ENCODE measurements at regions not wholly inside any gene's neighbourhood (a gene's known extent, or its start where the extent isn't known, plus 50 kb on each side); places are given as distances from the start of the nearest gene placed in this dataset.
A peak's percentile ranks its signal among the peaks of the same experiment; 100 is the strongest.

GRCh38 chr6:113017353-113017752 is 670.2 kb downstream of the RFPL4B start:
- Histone ChIP-seq H3K9ac (no peak overlapping the region), H3K9me2 (no peaks in the 10 kb centered on the region; the same call in 1 of the 2 replicates), H3K27ac (ENCODE audit: low read depth in 2 of 2, low read length in 1 of 2) (peak overlapping the region; percentile 93 to 94), H3K9me3 (no peaks in the 10 kb centered on the region), H3K4me2 (no peak overlapping the region; the same call in 1 of the 2 replicates), H3K4me3 (ENCODE audit: low read depth in 2 of 2, low read length in 1 of 2) (no peak overlapping the region), H3K27me3 (ENCODE audit: insufficient read depth) (no peaks in the 10 kb centered on the region), H2AFZ (ENCODE audit: low read depth) (0 out of 2 replicates have a peak overlapping the region, but pooled peaks have one; percentile 40), H3K79me2 (ENCODE audit: insufficient read depth) (no peaks in the 10 kb centered on the region), H3K36me3 (replicated peaks in 1 of 2; ENCODE audit: control insufficient read depth in 1 of 2, insufficient read depth in 2 of 2, low read length in 1 of 2) (no peaks in the 10 kb centered on the region), H4K20me1 (ENCODE audit: insufficient read depth) (no peaks in the 10 kb centered on the region), H3K4me1 (ENCODE audit: control insufficient read depth in 1 of 2, insufficient read depth in 2 of 2, low read depth in 1 of 2, low read length in 1 of 2) (peaks cover 2 to 21% of the 10 kb centered on the region in 2 experiments), H3F3A (replicated peaks; ENCODE audit: insufficient read depth) (peaks cover 35% of the 10 kb centered on the region)
- ChIA-PET CTCF (interaction anchor here (1.4 kb wide), 1 partner anchor 18 kb away, joined by 3 read pairs; no protein-coding TSS in a partner anchor), POLR2A (no interaction called here)
- peak; percentile 69 for TF ChIP-seq TCF12 (IDR thresholded peaks at IDR 0.05)
- no peak for TF ChIP-seq TEAD4 (IDR thresholded peaks at IDR 0.05; ENCODE audit: borderline replicate concordance, insufficient read depth)
- TF ChIP-seq YY1 (IDR thresholded peaks at IDR 0.05; ENCODE audit: low read depth) = no peak
- 0 out of 2 replicates have a peak, but pooled peaks have one; percentile 3 for TF ChIP-seq JUND (IDR thresholded peaks at IDR 0.05)
- DNase-seq = no peak
- 42% methylated on average over 2 of the region's 2 CpGs for WGBS (ENCODE audit: low lambda C conversion rate)

GRCh38 chr6:113018351-113019151 is 671.4 kb downstream of the RFPL4B start:
- Histone ChIP-seq H3K9ac (peak overlapping the region; percentile 61; the same call in 1 of the 2 replicates), H3K4me2 (peak overlapping the region; percentile 57), H3K4me1 (ENCODE audit: control insufficient read depth in 1 of 2, insufficient read depth in 2 of 2, low read depth in 1 of 2, low read length in 1 of 2) (peaks cover 2 to 21% of the 10 kb centered on the region in 2 experiments), H3K27ac (ENCODE audit: low read depth in 2 of 2, low read length in 1 of 2) (peak overlapping the region; percentile 93 to 94), H3K9me3 (no peaks in the 10 kb centered on the region), H4K20me1 (ENCODE audit: insufficient read depth) (no peaks in the 10 kb centered on the region), H3K36me3 (replicated peaks in 1 of 2; ENCODE audit: control insufficient read depth in 1 of 2, insufficient read depth in 2 of 2, low read length in 1 of 2) (no peaks in the 10 kb centered on the region), H2AFZ (ENCODE audit: low read depth) (peak overlapping the region; percentile 59), H3K4me3 (ENCODE audit: low read depth in 2 of 2, low read length in 1 of 2) (no peak overlapping the region), H3K9me2 (no peaks in the 10 kb centered on the region; the same call in 1 of the 2 replicates), H3K79me2 (ENCODE audit: insufficient read depth) (no peaks in the 10 kb centered on the region), H3K27me3 (ENCODE audit: insufficient read depth) (no peaks in the 10 kb centered on the region), H3F3A (replicated peaks; ENCODE audit: insufficient read depth) (peaks cover 33% of the 10 kb centered on the region)
- POLR2A ChIA-PET = no interaction called here
- CTCF ChIA-PET = interaction anchor here (1.4 kb wide), 1 partner anchor 17 kb away, joined by 3 read pairs; no protein-coding TSS in a partner anchor
- WGBS (ENCODE audit: low lambda C conversion rate) = 32% methylated on average over 5 of the region's 5 CpGs
- no peak for DNase-seq
- TF ChIP-seq, protein P1, sequence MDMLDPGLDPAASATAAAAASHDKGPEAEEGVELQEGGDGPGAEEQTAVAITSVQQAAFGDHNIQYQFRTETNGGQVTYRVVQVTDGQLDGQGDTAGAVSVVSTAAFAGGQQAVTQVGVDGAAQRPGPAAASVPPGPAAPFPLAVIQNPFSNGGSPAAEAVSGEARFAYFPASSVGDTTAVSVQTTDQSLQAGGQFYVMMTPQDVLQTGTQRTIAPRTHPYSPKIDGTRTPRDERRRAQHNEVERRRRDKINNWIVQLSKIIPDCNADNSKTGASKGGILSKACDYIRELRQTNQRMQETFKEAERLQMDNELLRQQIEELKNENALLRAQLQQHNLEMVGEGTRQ (IDR thresholded peaks at IDR 0.05; ENCODE audit: borderline replicate concordance, low read depth, low read length) = no peak
- TF ChIP-seq TEAD4 (IDR thresholded peaks at IDR 0.05; ENCODE audit: borderline replicate concordance, insufficient read depth) (peak; percentile 70), SIN3A (IDR thresholded peaks at IDR 0.05; ENCODE audit: borderline replicate concordance, low read depth, low read length) (no peak), MXI1 (IDR thresholded peaks at IDR 0.05; ENCODE audit: low read depth, low read length) (no peak), FOSL2 (IDR thresholded peaks at IDR 0.05; ENCODE audit: borderline replicate concordance, low read depth) (peak; percentile 18; the same call in 1 of the 2 replicates), ELF1 (IDR thresholded peaks at IDR 0.05) (peak; percentile 66), TCF12 (IDR thresholded peaks at IDR 0.05) (peak; percentile 70), RCOR1 (IDR thresholded peaks at IDR 0.05; ENCODE audit: low read length) (no peak), NFIC (IDR thresholded peaks at IDR 0.05; ENCODE audit: borderline replicate concordance) (no peak), RAD21 (IDR thresholded peaks at IDR 0.05; ENCODE audit: low read length) (no peak), GABPA (IDR thresholded peaks at IDR 0.05; ENCODE audit: low read depth) (0 out of 2 replicates have a peak, but pooled peaks have one; percentile 5), SMC3 (IDR thresholded peaks at IDR 0.05; ENCODE audit: low read depth, low read length) (no peak), MEF2A (IDR thresholded peaks at IDR 0.05; ENCODE audit: borderline replicate concordance, low read depth) (no peak), NRF1 (IDR thresholded peaks at IDR 0.05; ENCODE audit: low read depth, low read length) (no peak)
- TF ChIP-seq, protein P2, sequence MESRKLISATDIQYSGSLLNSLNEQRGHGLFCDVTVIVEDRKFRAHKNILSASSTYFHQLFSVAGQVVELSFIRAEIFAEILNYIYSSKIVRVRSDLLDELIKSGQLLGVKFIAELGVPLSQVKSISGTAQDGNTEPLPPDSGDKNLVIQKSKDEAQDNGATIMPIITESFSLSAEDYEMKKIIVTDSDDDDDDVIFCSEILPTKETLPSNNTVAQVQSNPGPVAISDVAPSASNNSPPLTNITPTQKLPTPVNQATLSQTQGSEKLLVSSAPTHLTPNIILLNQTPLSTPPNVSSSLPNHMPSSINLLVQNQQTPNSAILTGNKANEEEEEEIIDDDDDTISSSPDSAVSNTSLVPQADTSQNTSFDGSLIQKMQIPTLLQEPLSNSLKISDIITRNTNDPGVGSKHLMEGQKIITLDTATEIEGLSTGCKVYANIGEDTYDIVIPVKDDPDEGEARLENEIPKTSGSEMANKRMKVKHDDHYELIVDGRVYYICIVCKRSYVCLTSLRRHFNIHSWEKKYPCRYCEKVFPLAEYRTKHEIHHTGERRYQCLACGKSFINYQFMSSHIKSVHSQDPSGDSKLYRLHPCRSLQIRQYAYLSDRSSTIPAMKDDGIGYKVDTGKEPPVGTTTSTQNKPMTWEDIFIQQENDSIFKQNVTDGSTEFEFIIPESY (IDR thresholded peaks at IDR 0.05; ENCODE audit: borderline replicate concordance, low read depth) = no peak
- TF ChIP-seq, protein P3, sequence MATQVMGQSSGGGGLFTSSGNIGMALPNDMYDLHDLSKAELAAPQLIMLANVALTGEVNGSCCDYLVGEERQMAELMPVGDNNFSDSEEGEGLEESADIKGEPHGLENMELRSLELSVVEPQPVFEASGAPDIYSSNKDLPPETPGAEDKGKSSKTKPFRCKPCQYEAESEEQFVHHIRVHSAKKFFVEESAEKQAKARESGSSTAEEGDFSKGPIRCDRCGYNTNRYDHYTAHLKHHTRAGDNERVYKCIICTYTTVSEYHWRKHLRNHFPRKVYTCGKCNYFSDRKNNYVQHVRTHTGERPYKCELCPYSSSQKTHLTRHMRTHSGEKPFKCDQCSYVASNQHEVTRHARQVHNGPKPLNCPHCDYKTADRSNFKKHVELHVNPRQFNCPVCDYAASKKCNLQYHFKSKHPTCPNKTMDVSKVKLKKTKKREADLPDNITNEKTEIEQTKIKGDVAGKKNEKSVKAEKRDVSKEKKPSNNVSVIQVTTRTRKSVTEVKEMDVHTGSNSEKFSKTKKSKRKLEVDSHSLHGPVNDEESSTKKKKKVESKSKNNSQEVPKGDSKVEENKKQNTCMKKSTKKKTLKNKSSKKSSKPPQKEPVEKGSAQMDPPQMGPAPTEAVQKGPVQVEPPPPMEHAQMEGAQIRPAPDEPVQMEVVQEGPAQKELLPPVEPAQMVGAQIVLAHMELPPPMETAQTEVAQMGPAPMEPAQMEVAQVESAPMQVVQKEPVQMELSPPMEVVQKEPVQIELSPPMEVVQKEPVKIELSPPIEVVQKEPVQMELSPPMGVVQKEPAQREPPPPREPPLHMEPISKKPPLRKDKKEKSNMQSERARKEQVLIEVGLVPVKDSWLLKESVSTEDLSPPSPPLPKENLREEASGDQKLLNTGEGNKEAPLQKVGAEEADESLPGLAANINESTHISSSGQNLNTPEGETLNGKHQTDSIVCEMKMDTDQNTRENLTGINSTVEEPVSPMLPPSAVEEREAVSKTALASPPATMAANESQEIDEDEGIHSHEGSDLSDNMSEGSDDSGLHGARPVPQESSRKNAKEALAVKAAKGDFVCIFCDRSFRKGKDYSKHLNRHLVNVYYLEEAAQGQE (IDR thresholded peaks at IDR 0.05; ENCODE audit: low read depth, low read length) = no peak
- TF ChIP-seq, protein P4, sequence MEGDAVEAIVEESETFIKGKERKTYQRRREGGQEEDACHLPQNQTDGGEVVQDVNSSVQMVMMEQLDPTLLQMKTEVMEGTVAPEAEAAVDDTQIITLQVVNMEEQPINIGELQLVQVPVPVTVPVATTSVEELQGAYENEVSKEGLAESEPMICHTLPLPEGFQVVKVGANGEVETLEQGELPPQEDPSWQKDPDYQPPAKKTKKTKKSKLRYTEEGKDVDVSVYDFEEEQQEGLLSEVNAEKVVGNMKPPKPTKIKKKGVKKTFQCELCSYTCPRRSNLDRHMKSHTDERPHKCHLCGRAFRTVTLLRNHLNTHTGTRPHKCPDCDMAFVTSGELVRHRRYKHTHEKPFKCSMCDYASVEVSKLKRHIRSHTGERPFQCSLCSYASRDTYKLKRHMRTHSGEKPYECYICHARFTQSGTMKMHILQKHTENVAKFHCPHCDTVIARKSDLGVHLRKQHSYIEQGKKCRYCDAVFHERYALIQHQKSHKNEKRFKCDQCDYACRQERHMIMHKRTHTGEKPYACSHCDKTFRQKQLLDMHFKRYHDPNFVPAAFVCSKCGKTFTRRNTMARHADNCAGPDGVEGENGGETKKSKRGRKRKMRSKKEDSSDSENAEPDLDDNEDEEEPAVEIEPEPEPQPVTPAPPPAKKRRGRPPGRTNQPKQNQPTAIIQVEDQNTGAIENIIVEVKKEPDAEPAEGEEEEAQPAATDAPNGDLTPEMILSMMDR (IDR thresholded peaks at IDR 0.05) = no peak

Measured in SK-N-SH (cell line).